HG03039 (cell line): ENCODE measurements at regions not wholly inside any gene's neighbourhood (a gene's known extent, or its start where the extent isn't known, plus 50 kb on each side); places are given as distances from the start of the nearest gene placed in this dataset.

Experiments used
- ATAC-seq: cut with Tn5 transposase; IDR thresholded peaks from one replicate; pipeline ENCODE4 v1.9.1; 2021; ENCODE audit warnings: mild to moderate bottlenecking, moderate library complexity; ENCODE audit not compliant: unreplicated experiment

DNA sequence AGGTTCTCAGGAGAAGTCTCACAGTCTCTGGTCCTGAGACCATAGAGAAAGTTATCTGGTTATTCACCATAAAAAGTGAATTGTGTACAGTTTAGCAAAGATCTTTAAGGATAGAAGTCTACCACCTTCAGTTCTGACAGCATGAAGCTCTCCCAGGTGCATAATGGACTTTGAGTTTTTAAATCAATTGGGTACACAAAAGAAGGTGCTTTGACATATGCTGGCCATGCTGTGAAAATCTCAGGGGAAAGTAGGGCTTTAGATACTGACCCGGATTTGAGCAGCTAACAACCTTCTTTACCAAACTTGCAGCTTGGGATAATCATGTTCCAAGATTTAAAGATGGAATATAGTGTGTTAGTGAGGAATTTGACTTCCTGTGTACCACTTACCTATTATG lies 264.2 kb downstream of the ZSWIM6 start:
- ATAC-seq = no peak

DNA sequence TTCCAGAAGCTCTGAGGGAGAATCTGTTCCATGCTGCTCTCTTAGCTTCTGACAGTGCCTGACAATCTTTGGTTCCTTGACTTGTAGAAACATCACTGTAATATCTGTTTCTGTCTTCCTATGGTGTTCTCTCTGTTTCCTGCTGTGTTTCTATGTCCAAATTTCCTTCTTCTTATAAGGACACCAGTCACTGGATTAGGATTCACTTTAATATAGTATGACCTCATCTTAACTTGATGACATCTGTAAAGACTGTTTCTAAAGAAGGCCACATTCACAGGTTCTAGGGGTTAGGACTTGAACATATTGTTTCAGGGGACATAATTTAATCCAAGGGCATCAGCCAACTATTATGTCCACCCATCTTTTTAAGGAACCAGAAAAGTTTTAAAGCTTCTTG lies 265.6 kb downstream of the ZSWIM6 start:
- no peak for ATAC-seq

- no peak for ATAC-seq
These were observed 266.1 kb downstream of the ZSWIM6 start for GRCh38 chr5:61598126-61598525.

GRCh38 chr5:61599370-61600122 lies 267.5 kb downstream of the ZSWIM6 start:
- no peak for ATAC-seq

DNA sequence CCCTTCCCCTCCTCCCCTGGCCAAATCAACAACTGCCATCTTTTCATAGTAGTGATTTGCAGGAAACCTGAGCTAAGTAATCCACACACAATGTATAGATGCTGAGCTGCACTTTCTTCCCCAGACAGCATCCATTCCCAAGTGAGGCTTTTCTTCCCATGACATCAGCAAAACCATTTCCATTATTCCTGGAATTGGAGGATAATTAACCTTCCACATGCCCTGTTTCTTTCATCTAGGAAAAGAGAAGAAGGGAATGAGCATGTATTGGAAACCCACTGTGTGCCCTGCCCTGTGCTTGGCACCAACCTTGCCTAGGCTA lies 268.0 kb downstream of the ZSWIM6 start:
- ATAC-seq = no peak

DNA sequence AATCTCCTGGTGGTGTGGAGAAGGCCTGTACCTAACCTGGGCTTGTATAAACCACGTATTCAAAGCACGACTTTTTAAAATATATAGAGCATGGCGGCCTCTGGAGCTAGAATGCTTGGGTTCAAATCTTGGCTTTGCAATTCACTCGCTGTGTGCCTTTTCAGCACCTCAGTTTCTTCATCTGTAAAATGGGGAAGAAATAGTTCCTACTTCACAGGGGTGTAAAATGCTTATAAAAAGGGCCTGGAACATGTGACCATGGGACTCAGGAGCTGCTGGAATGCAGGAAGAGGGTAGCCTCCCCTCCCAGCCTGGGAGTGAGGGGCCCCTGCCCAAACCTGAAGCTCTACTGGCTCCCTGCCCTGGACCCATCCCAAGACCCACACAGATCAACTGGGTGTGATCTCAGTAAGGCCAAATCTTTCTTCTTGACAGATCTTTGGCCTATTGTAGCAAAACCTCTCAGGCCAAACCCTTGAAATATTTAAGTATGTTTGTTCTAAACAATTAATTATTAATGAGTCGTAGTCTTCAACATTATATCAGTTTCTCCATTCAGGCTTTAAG lies 269.0 kb downstream of the ZSWIM6 start:
- no peak for ATAC-seq

- no peak for ATAC-seq
These were observed 271.3 kb downstream of the ZSWIM6 start for GRCh38 chr5:61603211-61603908.

GRCh38 chr5:61604076-61605025 lies 272.3 kb downstream of the ZSWIM6 start:
- ATAC-seq = no peak

DNA sequence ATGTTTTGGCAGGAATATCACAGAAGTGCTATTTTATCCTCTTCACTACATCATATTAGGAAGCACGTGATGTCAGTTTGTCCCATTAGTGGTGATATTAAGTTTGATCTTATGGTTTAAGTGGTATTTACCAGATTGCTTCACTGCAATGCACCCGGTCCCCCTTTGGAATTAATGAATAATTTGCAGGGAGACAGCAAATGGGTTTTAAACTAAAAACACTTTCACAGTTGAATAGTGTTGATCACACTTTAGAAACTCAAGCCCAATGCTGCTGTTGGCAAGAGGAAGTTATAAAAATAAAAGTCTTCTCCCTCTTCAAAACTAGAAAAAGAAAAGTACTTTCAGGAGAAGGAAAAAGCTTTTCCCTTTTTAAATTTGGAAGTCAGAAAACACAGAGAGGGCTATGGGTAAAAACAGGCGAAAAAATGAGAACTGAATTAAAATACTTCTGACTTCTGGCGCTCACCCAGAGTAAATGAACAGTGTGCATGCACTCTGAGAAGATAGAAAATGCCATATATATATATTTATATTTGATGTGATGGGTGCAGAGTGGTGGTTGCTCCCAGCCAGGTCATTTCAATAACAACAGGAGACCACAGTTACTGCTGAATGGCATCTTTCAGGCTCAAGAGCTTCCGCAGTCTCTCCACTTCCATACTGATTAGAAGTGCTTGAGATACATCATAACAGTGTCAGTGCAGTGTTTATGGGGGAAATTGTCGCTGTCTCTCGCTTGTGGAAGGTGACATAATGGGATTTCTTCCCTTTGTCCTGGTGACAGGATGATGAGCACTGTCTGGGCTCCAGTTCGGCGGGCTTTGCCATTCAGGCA lies 278.0 kb downstream of the ZSWIM6 start:
- no peak for ATAC-seq

DNA sequence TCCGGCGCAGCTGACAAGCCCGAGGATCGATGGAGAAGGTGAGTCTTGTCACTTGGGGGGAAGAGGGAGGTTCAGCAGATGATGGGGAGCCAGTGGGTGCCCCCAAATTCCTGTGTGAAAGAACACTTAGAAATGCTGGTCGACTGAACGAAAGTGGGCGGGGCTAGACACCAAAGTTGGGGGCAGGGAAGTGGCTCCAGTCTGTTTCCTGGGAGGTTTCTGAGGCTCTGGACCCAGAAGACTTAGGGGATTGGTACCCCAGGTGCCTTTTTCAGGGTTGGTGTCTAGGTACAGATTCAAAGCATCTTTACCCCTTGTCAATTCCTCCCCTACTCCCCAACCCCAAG lies 278.6 kb downstream of the ZSWIM6 start:
- no peak for ATAC-seq

GRCh38 chr5:61612431-61612830 lies 280.4 kb downstream of the ZSWIM6 start:
- no peak for ATAC-seq

- ATAC-seq = no peak
These were observed 281.6 kb downstream of the ZSWIM6 start for GRCh38 chr5:61613679-61614078.

DNA sequence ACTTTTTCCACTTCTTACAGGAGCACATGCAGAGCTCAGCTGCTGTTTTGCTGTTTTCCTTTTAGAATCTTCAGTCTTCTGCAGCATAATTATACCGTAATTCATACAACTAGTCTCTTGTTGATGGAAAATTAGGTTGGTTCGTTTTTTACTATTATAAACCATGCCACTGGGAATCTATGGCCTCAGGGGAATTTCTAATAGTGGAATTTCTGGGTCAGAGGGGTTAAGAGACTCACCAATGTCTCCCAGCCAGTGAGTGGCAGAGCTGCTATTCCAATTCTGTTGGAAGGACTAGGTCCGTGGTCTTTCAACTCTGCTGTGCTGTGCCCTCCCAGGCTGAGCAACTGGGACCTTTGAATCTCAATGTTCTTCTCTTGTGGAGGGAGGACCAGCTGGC lies 282.5 kb downstream of the ZSWIM6 start:
- ATAC-seq = no peak

DNA sequence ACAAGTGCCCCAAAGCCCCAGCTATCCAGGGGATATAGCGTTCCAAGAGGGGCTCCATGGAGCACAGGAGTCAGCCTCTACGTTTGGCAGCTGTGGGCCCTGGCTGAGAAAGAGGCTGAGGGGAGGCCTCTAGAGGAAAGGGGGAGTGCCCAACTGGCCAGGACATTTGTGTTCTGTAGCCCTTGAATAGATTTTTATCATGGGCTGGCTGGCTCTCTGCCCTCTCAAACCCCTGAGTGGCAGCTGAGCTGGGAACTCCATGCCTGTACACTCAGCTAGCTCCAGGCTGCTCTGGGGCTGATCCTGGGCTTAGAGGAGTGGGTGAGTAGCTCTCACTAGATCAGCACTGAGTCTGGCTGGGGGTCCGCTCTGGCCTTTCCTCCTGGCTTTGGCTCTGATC lies 285.0 kb downstream of the ZSWIM6 start:
- ATAC-seq = no peak

DNA sequence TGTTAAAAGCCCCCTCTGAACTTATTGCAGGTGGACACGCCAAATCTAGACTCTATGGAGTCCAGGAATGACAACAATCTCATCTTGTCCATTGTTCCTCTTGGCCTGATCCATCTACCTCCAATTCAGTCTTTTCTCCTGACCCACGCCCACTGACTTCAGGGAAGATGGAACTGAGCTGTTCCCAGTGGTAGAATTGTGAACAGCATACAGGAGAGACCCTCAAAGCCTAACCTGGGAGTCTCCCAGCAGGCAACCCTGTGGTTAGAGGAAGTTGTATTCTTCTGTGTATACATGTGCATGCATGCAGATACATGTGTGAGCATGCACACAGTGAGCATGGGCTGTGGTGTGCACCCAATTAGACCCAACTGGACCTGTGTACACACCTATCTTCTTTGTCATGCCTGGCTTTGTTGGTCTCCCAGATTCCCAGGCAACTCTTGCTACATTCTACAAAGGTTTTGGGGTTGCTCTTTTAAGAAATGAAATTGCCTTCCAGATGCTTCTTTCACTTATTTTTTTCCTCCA lies 286.0 kb downstream of the ZSWIM6 start:
- ATAC-seq = no peak

GRCh38 chr5:61618577-61618976 lies 286.5 kb downstream of the ZSWIM6 start:
- ATAC-seq = no peak

GRCh38 chr5:61619289-61619688 lies 287.2 kb downstream of the ZSWIM6 start:
- no peak for ATAC-seq

DNA sequence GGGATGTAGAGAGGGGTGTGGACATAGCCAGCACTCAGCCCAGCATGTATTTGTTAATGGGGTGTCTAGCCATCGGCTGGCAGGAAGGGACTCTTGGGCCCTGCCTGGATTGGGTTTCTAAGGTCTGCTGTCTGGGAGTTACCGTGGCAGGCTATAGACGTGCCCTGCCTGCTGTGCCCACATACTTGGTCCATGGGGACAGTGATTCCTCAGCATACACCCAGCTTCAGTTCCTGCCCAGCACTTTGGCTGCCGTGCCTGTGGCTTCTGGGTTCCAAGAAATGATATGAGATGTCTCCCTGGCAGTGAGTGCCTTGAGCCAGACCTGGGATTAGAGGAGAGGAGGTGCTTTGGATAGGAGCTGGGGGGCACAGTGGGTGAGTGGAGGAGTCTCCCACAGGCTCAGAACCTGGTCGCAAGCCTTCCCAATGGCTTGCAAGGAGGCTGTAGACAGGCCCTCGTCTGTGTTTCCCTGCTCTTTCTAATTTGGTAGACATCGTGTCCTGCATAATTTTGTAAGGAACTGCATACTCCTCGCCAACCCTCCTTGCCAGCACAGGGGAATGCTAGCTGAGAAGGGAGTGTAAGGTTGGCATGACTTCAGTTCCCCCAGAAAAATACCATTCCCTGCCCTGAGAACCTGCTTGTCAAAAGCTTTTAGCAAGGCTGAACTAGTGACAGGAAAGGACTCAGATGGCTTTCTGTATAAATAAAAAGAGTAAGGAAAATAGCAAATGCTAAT lies 287.9 kb downstream of the ZSWIM6 start:
- ATAC-seq = no peak

DNA sequence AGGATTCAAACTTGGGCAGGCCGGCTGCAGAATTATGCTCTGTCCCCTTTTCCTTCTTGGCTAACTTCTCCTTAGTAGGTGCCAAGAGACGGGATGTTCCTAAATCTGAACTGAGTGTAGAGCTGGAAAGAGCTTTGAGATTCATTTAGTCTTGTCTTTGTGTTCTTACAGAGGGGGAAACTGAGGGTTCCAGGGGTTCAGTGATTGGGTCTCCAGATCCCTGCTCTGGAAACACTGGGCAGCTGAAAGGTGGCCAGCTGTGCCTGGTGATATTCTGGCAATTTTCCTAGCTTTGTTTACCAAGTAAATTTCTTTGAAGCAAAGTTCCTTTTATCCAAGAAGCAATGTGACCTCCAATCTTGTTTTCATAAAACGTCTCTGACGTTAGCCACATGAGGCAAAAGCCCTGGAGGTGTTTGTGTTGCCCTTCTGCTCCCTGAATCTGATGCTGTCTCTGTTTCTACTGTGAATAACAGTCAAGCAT lies 288.7 kb downstream of the ZSWIM6 start:
- ATAC-seq = no peak
